Fibroblast of upper back skin (primary cell): ENCODE measurements at regions not wholly inside any gene's neighbourhood (a gene's known extent, or its start where the extent isn't known, plus 50 kb on each side); places are given as distances from the start of the nearest gene placed in this dataset.

Source experiments
- DNase-seq: peaks from one replicate; pipeline ENCODE4 v3.0.0-alpha.2; 2013

DNA sequence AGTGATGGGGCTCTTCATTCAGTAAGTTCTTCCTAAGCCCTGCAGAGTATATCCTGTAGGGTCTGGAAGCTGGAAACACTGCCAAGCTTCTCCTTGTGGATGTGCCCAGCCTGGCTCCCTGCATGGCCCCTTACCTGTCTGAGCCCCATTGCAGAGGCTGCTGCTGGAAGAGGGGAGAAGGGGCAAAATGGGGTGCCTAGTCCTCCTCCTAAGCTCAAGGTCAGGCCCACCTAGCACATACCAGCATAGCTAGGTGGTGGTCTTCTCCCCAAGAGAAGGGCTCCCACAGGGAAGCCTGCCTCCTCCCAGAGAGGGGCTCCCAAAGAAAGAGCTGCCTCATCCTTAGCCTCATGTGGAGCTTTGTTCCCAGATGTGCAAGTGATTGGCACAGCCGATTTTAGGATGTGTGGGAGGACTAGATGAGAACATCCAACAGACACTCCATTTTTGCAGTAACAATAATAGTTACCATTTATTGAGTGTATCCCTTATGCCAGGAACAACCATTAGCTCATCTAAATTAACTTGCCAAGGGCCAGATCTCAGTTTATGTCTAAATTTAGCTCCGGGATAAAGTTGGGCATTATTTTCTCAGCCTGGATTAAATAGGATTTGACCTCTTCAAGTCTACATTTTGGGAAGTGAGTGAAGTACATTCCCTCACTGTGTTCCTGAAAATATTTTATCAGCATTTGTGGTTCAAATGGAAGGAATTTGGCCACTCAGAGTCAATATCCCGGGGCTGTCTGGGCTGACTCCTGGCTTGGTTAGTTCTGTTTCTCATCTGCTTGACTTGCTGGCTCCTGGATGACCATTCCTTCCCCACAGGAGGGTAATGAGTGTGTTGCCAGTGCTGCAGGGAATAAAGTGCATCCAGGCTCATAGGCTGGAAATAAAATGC lies 291.1 kb upstream of the ROPN1 start:
- peak; percentile 21 for DNase-seq

DNA sequence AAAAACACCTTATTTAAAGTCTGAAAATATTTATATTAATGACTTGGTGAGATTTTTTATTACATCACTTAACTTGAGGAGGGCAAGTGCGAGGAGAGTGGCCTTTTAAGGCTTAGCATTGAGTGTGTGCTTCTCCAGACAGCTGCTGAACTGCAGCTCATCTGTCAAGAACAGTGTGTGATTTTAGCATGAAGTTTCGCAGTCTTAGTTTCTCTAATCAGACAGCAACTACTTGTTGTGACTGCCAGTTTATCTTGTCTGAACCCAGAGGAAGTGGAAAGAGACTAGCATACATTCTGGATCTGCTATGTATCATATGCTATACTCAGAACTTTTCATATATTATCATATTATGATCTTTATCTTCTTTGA lies 291.7 kb upstream of the ROPN1 start:
- no peak for DNase-seq

DNA sequence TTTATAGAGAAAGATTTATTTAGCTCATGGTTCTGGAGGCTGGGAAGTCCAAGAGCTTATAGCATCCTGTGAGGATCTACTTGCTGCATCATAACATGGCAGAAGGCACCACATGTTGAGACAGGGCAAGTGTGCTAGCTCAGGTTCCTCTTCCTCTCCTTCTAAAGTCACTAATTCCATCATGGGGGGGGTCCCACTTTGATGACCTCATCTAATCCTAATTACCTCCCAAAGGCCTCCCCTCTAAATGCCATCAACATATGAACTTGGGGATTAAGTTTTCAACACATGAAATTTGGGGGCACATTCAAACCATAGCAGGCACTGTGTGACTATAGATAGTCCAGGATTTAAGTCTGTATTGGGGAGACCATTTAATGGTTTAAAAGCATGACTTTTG lies 297.1 kb upstream of the ROPN1 start:
- no peak for DNase-seq

DNA sequence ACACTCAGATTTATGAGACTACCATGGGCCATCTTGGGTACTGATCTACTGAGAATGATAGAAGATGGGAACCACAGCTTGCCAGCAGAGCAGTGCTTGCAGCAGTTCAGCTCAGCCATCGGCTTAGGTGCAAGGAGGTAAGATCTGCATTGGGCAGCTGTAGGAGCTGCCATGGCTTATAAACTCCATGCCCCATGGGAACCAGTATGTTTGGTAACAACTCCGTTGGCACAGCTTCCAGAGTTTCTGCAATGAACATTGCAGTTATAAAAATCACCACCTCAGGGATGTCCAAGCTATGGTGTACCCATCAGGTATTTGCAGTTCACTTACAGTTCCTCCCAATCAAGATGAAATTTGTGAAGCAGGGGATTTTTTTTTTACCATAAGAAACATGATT lies 299.1 kb upstream of the ROPN1 start:
- DNase-seq: no peak

DNA sequence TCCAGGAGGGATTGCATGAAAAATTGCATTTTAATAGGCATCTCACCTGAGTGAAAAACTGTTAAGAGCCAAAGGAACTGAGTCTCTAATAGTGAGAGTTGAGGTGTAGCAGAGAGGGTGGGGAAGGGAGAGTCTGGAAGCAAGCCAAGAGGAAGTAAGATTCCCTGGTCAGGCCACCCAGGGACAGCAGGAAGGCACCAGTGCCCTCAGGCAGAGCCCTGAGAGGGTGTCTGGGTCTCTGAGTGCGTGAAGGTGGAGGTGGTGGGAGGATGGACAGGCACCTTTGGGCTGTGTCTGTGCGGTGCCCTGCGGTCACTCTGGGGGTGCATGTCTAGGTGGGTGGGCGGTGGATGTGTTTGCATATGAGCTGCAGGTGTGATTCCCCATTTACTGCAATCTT lies 300.4 kb upstream of the ROPN1 start:
- DNase-seq: no peak

DNA sequence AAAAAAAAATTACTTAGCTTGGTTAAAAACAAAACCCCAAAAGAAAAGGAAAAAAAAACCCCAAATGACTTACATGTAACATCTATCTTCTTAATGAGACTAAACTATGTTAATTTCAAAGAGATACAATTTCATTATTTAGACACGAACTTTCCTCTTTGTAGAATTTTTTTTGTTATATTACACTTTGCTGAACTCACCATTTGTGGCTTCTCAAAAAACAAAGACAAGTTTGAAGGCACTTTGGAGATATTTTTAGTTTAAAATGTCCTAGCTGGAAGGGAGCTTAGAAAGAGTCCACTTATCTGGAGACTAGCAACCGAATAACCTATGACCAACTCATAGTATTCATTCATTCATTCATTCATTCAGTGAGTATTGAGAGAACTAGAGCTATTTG lies 301.7 kb upstream of the ROPN1 start:
- DNase-seq: no peak

DNA sequence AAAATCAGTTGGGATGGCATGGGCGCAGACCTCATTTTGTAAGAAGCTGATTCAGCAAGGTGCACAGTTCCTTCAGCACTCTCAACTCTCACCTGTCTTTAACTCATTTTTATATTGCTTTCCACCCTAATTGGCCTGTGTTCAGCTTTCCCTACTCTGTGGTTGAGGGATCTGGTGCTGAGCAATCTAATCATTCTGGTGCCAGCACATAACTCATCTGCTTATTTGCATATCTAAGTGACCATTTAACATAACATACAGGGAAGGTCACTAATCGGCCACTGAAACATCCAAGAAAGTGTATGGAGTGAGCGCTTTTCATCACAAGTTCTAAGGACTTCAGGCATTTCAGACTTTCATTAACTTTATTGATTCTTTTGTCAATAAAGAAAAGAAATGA lies 303.4 kb upstream of the ROPN1 start:
- DNase-seq: no peak

DNA sequence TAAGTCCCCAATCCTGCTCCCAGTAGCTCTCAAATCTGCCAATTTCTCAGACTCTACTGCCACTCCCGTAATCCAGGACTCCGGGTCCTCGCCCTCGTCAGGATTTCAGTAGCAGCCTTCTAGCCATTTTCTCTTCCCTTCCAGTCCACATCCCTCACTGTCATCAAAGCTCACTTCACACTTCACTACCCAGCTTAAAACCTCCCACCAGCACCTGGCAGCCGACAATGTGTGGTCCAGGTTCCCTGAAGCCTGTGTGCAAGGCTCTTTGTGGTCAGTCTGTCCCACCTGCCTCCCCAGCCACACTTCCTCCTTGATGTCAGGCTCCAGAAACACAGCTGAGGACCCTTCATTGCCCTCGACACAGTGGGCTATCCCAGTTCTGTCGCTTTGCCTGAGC lies 304.5 kb upstream of the ROPN1 start:
- DNase-seq: no peak

DNA sequence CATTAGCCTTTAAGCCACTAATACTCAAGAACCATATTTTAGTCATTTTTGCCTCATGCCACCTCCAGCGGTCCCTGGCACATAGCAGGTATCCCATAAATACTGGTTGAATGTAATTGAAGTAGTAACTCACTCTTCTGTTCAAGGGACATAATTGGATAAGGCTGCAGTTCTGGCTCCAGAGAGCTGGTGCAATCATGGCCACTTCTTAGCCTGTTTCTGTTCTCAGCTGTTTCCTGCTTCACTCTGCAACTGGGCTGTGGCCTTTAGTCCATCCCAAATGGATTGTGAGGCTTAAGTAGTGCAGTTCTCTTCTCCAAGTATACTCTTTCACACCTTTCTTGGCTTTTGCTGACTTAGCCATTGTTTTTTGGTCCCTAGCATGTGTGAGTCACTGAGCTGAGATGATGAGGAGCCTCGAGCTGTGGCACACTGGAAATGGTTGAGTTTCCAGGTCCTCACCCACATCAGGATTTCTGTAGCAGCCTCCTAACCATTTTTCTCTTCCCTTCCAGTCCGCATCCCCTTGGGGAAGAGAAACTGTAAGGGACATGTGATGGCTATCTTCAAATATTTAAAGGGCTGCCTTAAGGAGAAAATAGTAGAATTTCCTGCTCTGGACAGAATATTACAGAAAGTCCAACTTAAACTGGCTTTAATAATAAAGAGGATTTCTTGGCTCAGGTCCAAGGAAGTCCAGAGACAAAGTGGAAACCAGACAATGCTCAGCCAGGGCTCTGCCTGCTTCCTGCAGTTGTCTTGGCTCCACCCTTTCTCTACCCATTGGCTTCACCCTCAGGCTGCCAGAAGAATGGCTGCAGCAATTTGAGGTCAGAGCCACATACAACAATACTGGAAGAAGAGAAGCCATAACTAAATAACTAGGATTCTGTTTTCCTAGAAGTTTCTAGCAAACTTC lies 305.4 kb upstream of the ROPN1 start:
- no peak for DNase-seq

DNA sequence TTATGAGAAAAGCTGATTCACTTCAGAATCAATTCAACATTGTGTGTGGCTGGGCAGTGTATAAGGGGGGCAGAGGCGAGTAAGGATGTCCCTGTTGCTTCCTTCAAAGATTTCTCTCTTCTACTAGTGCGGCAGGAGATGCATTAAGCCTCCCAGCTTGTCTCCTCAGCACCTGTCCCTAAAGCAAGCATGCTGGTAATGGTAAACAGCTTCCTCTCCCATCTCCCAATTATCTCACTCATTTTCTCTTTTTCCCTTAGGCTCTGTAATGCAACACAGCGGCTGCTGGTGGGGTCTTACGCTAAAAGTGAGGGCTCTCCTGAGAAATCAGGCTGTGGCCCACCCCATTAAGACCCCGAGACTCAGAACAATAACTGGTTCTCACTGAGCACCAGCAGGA lies 306.4 kb upstream of the ROPN1 start:
- DNase-seq: no peak

DNA sequence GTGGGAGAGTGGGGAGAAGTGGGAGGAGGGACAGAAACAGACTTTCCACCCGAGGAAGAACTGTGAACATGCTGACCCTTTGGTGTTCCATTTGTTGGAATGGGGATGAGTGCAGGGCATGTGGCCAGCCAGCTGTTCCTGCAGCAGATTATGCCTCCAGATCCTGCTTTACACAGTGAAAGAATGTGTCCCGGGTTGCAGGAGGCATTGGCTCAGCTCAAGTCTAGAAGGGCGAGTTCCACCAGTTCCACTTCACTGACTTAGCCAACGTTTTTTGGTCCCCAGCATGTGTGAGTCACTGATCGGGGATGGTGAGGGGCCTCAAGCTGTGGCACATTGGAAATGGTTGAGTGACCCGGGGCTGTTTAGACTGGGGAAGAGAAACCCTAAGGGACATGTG lies 307.0 kb upstream of the ROPN1 start:
- no peak for DNase-seq

DNA sequence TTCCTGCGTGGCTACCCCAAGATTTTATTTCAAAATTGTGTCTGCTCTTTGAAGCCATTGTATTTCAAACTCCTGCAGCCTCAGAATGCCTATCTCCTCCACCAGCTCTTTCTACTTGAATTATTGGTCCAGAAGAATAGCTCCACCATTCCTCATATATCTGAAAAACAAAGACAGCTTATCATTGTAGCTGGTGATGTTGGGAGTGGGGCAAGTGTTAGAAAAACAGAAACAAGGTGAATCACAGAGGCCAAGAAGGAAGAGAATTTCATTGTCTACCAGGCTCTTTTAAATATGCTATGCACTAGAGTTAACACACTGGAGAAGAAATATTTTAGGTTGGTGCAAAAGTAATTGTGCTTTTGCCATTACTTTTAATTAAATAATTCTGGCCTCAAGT lies 307.9 kb upstream of the ROPN1 start:
- no peak for DNase-seq

DNA sequence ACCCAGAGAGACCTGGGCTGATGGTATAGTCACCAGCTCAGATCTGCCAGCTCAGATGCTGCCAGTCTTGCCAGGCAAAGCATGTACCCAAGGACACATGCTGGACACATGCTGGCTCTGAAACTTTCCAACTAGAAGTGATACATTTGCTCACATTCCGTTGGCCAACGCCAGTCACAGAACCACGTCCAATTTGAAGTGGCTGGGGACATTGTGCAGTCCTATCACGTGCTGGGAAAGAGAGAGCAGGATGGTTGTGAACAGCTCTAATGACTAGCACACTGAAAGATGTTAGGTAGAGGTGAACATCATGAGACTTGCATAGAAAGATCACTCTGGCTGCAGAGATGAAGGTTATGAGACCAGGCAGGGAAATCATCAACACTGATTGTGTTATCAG lies 308.5 kb upstream of the ROPN1 start:
- DNase-seq: no peak

DNA sequence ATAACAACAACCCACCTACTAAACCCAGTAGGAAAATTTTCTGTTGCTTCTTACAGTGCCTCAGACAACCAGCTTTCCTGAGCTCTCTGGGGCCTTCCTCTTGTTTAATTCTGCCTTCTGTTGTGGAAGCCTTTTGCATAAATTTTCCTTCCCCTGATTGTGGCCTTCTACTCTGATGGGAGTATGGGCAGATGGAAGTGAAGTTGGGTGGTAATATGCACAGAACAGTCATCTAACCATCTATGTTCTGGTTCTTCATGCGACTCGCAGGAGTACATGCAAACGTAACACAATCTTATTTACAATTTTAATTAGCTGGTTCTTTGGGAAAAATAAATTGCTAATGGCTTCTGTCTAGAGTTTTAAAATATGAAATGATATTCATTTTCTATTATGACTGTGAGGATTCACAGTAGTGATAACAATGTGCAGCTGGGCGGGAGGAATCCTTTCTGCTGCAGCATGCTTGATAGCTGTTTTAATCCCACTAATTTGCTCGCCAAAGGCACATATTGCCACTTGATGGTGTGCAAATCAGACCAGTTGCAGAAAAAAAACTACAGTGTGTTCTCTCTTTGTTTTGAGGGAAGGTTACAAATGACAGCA lies 311.5 kb upstream of the ROPN1 start:
- DNase-seq: no peak

DNA sequence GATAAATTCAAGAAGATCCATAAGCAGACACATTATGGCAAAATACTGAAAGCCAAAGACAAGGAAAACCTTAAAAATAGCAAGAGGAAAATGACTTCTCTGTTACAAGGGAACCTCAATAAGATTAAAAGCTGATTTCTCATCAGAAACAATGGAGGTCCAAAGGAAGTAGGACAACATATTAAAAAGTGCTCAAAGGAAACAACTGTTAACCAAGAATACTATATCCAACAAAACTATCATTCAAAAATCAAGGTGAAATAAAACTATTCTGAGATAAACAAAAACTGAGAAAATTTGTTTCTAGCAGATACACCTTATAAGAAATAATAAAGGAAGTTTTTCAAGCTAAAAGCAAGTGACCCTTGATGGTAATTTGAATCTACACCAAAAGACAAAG lies 314.7 kb upstream of the ROPN1 start:
- DNase-seq: no peak

DNA sequence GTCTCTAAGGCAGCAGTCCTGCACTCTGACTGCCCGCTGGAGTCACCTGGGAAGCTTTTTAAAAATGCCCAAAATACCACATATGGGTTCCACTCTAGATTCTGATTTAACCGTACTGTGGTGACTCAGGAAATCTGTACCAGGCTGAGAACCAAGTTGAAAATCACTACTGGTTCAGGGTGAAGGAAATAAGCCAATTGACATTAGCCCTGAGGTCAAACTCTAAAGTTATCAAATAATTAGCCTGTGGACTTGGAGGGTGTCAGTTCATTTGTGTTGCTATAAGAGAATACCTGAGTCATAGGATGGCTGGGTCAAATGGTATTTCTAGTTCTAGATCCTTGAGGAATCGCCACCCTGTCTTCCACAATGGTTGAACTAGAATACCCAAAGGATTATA lies 321.7 kb upstream of the ROPN1 start:
- no peak for DNase-seq

DNA sequence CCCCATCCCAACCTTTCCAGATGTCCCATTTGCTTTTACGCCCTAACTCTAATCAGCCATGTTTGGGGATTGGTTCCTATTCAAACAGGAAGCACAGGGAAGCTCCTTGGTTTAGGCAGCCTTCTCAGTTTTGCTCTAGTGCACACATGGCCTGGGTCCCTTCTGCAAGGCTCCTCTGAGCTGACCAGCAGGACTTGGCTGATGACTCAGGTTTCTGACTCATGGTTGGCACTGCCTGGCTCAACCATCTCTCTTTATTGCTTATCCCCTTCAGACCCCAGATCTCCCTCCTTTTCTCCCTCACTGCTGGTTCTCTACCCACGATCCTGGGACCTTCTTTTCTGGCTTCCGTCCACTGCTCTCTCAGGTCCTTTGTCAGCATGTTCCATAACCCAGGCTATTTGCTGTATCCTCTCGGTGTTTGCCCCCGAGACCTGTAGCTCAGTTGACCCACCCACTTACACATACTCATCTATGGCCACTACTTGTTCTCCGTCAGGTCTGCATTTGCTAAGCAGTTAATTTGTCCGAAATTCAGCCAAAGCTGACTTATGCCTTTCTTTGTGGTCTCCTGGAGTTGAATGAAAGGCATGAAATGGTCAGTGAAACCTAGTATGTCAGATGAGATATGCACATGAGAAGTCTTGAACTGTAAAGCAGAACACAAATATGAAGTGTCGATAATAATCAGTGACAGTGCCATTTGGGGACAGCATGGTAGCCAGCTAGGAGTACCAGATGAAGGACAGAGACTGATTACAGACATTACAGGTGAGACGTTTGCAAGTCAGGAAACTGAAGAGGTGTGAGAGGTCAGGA lies 323.5 kb upstream of the ROPN1 start:
- peak; percentile 20 for DNase-seq

DNA sequence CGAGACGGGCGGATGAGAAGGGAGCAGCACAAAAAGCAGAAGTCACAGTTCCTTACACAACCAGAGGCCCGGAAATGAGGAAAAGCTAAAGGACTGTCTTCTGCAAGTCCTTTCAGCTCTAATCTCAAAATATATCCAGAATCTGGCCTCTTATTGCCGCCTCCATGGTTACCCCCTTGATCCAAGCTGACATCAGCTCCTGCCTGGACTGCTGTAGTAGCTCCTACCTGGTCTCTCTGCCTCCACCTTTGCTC lies 324.0 kb upstream of the ROPN1 start:
- no peak for DNase-seq

DNA sequence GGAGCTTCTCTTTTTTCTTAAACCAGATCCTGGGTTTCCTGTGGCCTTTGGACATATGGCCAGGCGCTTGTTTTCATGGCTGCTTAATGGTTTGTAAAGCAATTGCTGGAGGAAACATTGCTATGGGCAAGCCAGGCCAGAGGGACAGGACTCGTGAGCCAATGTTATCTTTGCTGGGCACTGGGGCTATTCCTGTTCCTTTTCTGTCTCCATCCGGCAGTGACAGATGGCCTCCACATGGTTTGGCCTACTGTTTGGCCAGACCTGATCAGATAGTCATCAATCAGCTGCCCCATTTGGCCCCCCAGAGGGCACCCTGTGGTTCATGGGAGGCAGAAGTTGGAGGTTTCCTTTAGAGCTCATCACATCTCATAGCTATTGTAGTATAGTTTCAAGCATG lies 326.1 kb upstream of the ROPN1 start:
- DNase-seq: no peak

DNA sequence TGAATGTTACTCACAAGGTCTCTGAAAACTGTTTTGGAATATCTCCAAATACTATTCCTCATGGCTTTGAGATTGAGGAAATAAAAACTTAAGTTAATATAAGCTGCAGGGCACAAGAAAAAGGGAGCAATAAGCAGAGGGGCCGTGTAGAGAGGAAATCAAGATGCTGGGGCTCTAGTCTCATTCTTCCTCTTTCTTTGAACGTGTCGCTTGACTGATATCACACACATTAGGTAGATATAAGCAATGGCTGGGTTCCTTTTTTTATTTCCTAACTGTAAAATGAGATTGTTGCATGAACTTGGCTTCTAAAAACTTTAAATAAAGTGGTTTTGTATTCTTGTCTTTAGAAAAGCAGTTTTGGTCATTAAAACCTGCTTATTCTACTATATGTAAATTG lies 326.7 kb upstream of the ROPN1 start:
- DNase-seq: no peak

DNA sequence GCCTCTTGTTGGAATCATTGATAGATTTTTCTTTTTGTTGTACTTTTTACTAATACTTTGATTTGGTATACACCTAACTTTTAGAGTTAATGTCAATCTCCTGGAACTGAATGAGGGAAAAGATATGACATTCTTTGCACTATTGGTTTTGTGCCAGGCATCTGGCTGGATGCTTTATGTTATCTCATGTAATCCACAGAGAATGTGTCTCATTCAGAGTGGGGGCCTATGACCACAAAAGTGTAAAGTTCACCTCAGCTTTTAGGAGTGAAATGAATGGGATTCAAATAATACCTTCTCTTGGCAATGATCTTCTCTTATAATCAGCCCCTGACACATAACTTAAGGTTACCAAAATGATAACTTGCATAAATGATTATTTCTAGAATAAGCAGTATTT lies 329.1 kb upstream of the ROPN1 start:
- peak; percentile 54 for DNase-seq

DNA sequence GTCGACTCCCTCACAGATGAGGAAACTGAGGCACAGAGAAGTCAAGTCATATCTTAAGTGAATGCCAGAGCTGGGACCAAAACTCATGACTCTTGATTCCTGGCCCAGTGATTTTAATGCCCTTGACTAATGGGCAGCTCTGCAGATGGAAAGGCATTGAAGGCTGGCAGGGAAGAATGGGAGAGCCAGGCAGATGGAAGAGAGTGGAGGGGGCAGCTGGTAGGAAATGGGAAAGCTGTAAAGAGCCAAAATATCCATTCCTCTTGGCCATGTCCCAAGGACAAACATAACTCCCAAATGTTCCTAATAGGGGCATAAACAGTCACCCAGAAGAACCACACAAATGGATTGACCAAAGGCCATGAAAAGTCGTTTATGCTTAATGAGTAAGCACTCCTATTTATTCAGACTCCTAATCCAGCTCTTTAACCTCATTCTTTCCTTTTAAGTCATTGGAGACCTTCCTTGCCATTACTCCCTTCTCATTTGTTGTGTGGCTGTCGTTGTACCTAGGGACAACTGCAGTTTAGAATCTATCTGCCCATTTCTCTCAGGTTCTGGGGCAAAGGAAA lies 330.5 kb upstream of the ROPN1 start:
- DNase-seq: no peak

DNA sequence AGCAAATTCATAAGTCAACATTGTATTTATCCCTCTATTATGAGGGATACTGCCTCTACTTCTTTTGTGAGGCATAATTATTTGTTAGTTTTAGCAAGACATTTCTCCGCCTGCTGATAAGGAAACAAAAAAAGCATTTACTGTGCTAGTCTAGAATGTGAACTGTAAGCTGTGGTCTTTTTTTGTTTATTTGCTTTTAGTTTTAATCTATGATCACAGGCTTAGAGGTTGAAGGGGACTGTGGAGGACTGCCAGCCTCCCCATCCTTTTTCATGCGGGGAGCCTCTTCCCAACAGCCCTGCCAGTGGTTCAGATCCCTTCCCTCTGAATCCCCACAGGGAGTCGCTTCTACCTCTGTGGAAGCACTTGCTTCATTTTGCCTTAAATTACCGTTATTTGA lies 331.0 kb upstream of the ROPN1 start:
- DNase-seq: no peak
